ENCODE measurements at regions not wholly inside any gene's neighbourhood (a gene's known extent, or its start where the extent isn't known, plus 50 kb on each side); places are given as distances from the start of the nearest gene placed in this dataset.

- TF ChIP-seq POLR2A (IDR thresholded peaks at IDR 0.05) (no peak), CTCF (IDR thresholded peaks at IDR 0.05) (no peak)
Measured at GRCh38 chr6:40792183-40792582, 205.0 kb upstream of the LRFN2 start.

Data from testis (tissue), 2 donors.